ENCODE measurements at regions not wholly inside any gene's neighbourhood (a gene's known extent, or its start where the extent isn't known, plus 50 kb on each side); places are given as distances from the start of the nearest gene placed in this dataset.

- TF ChIP-seq CTCF (IDR thresholded peaks at IDR 0.05; ENCODE audit: insufficient read depth, low read depth, low read length, missing control alignments), result no peak
These were observed 50.7 kb upstream of the MGAT5 start for GRCh38 chr2:134203175-134203574.

More at GRCh38 chr2:134203175-134203574, 50.7 kb upstream of the MGAT5 start:
- DNase-seq (ENCODE audit: low read depth), result no peak
- no peak overlapping the region for H3K4me3 ChIP-seq (ENCODE audit: low read length)

All from epithelial cell of esophagus (primary cell).